ENCODE measurements at regions not wholly inside any gene's neighbourhood (a gene's known extent, or its start where the extent isn't known, plus 50 kb on each side); places are given as distances from the start of the nearest gene placed in this dataset.

DNA sequence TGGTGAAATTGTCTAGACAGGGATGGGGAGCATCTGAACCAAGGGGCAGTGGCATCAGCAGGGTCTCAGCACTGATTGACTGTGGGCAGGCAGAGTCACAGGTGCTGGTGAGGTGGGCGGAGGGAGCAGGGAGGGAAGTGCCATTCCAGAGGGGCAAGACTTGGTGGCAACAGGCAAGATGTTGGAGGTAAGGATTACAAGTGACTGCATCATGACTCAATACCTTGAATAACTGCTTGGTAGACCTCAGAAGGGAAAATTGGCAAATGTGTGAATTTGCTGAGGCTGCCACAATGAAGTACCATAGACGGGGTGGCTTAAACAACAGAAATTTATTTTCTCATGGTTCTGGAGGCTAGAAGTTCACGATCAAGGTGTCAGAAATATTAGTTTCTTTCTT, 419.1 kb downstream of the HS3ST3B1 start:
- H3K9ac ChIP-seq (ENCODE audit: low read depth, low read length), result no peak overlapping the region
- peaks cover 5% of the 10 kb centered on the region for H3K9me3 ChIP-seq (ENCODE audit: insufficient read depth, low read depth, low read length)
- no peak overlapping the region for H3K27ac ChIP-seq (ENCODE audit: low read length)
- H3K36me3 ChIP-seq (ENCODE audit: insufficient read depth, low read depth, low read length), result no peaks in the 10 kb centered on the region
- no peaks in the 10 kb centered on the region for H3K4me1 ChIP-seq (ENCODE audit: insufficient read depth, low read length)
- H3K4me3 ChIP-seq (ENCODE audit: low read length), result no peak overlapping the region
- H3K27me3 ChIP-seq (ENCODE audit: insufficient read depth, low read length), result no peaks in the 10 kb centered on the region

DNA sequence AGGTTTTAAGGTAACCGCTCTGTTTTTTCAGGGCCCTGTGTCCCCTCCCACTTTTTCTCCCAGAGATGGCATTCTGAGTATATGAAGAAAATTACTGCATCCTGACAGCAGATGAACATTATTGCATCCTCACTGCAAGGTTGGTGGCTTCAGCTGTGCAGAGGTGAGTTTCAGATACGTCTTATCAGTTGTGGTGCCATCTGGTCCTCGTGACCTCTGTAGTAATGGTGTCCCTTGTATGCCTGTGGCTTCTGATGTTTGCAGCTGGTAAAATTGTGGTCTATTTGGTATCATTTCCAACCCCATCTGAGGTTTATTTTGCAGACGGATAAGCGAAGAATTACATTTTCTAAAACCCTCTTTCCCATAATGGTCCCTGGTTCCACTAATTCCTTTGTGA, 417.0 kb downstream of the HS3ST3B1 start:
- H3K9ac ChIP-seq (ENCODE audit: low read depth, low read length), result no peak overlapping the region
- H3K4me3 ChIP-seq (ENCODE audit: low read length), result no peak overlapping the region
- no peaks in the 10 kb centered on the region for H3K27me3 ChIP-seq (ENCODE audit: insufficient read depth, low read length)
- no peaks in the 10 kb centered on the region for H3K9me3 ChIP-seq (ENCODE audit: insufficient read depth, low read depth, low read length)
- no peaks in the 10 kb centered on the region for H3K4me1 ChIP-seq (ENCODE audit: insufficient read depth, low read length)
- H3K27ac ChIP-seq (ENCODE audit: low read length), result no peak overlapping the region
- no peaks in the 10 kb centered on the region for H3K36me3 ChIP-seq (ENCODE audit: insufficient read depth, low read depth, low read length)

GRCh38 chr17:14715561-14715960, 414.7 kb downstream of the HS3ST3B1 start:
- Histone ChIP-seq H3K27me3 (ENCODE audit: insufficient read depth, low read length) (no peaks in the 10 kb centered on the region), H3K9ac (ENCODE audit: low read depth, low read length) (no peak overlapping the region), H3K9me3 (ENCODE audit: insufficient read depth, low read depth, low read length) (no peaks in the 10 kb centered on the region), H3K36me3 (ENCODE audit: insufficient read depth, low read depth, low read length) (no peaks in the 10 kb centered on the region), H3K27ac (ENCODE audit: low read length) (no peak overlapping the region), H3K4me1 (ENCODE audit: insufficient read depth, low read length) (no peaks in the 10 kb centered on the region), H3K4me3 (ENCODE audit: low read length) (no peak overlapping the region)

GRCh38 chr17:14712611-14713021, 411.7 kb downstream of the HS3ST3B1 start:
- Histone ChIP-seq H3K9me3 (ENCODE audit: insufficient read depth, low read depth, low read length) (no peaks in the 10 kb centered on the region), H3K36me3 (ENCODE audit: insufficient read depth, low read depth, low read length) (no peaks in the 10 kb centered on the region), H3K27me3 (ENCODE audit: insufficient read depth, low read length) (no peaks in the 10 kb centered on the region)

GRCh38 chr17:14704121-14704520, 403.2 kb downstream of the HS3ST3B1 start:
- Histone ChIP-seq H3K27ac (ENCODE audit: low read length) (no peak overlapping the region), H3K9me3 (ENCODE audit: insufficient read depth, low read depth, low read length) (0 out of 2 replicates have a peak, but pooled peaks cover 2% of the 10 kb centered on the region), H3K36me3 (ENCODE audit: insufficient read depth, low read depth, low read length) (no peaks in the 10 kb centered on the region), H3K27me3 (ENCODE audit: insufficient read depth, low read length) (no peaks in the 10 kb centered on the region), H3K4me1 (ENCODE audit: insufficient read depth, low read length) (peaks cover 15% of the 10 kb centered on the region; the same call in 1 of the 2 replicates), H3K4me3 (ENCODE audit: low read length) (no peak overlapping the region), H3K9ac (ENCODE audit: low read depth, low read length) (no peak overlapping the region)

More at GRCh38 chr17:14712611-14713021, 411.7 kb downstream of the HS3ST3B1 start:
- no peak overlapping the region for H3K4me3 ChIP-seq (ENCODE audit: low read length)
- H3K4me1 ChIP-seq (ENCODE audit: insufficient read depth, low read length), result no peaks in the 10 kb centered on the region
- no peak overlapping the region for H3K9ac ChIP-seq (ENCODE audit: low read depth, low read length)
- no peak overlapping the region for H3K27ac ChIP-seq (ENCODE audit: low read length)

GRCh38 chr17:14701886-14702285, 401.0 kb downstream of the HS3ST3B1 start:
- H3K9ac ChIP-seq (ENCODE audit: low read depth, low read length), result no peak overlapping the region
- no peak overlapping the region for H3K27ac ChIP-seq (ENCODE audit: low read length)
- H3K36me3 ChIP-seq (ENCODE audit: insufficient read depth, low read depth, low read length), result no peaks in the 10 kb centered on the region
- no peaks in the 10 kb centered on the region for H3K27me3 ChIP-seq (ENCODE audit: insufficient read depth, low read length)
- peaks cover 15% of the 10 kb centered on the region; the same call in 1 of the 2 replicates for H3K4me1 ChIP-seq (ENCODE audit: insufficient read depth, low read length)
- no peak overlapping the region for H3K4me3 ChIP-seq (ENCODE audit: low read length)
- 0 out of 2 replicates have a peak, but pooled peaks cover 2% of the 10 kb centered on the region for H3K9me3 ChIP-seq (ENCODE audit: insufficient read depth, low read depth, low read length)

- Histone ChIP-seq H3K27ac (ENCODE audit: low read length) (no peak overlapping the region), H3K36me3 (ENCODE audit: insufficient read depth, low read depth, low read length) (no peaks in the 10 kb centered on the region), H3K4me3 (ENCODE audit: low read length) (no peak overlapping the region), H3K27me3 (ENCODE audit: insufficient read depth, low read length) (no peaks in the 10 kb centered on the region), H3K9ac (ENCODE audit: low read depth, low read length) (no peak overlapping the region), H3K9me3 (ENCODE audit: insufficient read depth, low read depth, low read length) (0 out of 2 replicates have a peak, but pooled peaks cover 2% of the 10 kb centered on the region), H3K4me1 (ENCODE audit: insufficient read depth, low read length) (peaks cover 15% of the 10 kb centered on the region; the same call in 1 of the 2 replicates)
Measured at GRCh38 chr17:14699574-14700185, 398.8 kb downstream of the HS3ST3B1 start.

DNA sequence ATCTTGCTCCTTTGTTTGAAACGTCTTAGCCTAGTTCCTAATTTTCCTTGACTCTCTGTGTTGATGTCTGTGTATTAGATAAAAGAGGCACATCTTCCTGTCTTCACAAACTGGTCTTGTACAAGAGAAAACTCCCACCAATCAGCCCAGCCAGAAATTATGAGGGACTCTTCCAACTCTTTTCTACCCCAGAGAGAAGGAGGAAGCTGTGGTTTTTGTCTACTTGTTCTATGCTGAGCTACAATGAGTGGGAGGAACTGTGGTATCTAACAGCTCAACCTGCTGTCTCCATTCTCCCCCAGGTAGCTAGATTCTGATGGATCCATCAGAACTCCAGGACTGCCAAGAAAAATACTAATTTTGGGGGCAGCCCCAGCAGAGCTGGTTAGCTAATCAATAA, 392.5 kb downstream of the HS3ST3B1 start:
- H3K4me3 ChIP-seq (ENCODE audit: low read length), result no peak overlapping the region
- no peak overlapping the region for H3K27ac ChIP-seq (ENCODE audit: low read length)
- H3K4me1 ChIP-seq (ENCODE audit: insufficient read depth, low read length), result no peaks in the 10 kb centered on the region
- no peaks in the 10 kb centered on the region for H3K36me3 ChIP-seq (ENCODE audit: insufficient read depth, low read depth, low read length)
- H3K27me3 ChIP-seq (ENCODE audit: insufficient read depth, low read length), result no peaks in the 10 kb centered on the region
- H3K9ac ChIP-seq (ENCODE audit: low read depth, low read length), result no peak overlapping the region
- no peaks in the 10 kb centered on the region for H3K9me3 ChIP-seq (ENCODE audit: insufficient read depth, low read depth, low read length)

GRCh38 chr17:14690704-14691103, 389.8 kb downstream of the HS3ST3B1 start:
- Histone ChIP-seq H3K9me3 (ENCODE audit: insufficient read depth, low read depth, low read length) (no peaks in the 10 kb centered on the region), H3K36me3 (ENCODE audit: insufficient read depth, low read depth, low read length) (no peaks in the 10 kb centered on the region), H3K4me3 (ENCODE audit: low read length) (no peak overlapping the region), H3K27ac (ENCODE audit: low read length) (no peak overlapping the region), H3K27me3 (ENCODE audit: insufficient read depth, low read length) (no peaks in the 10 kb centered on the region), H3K4me1 (ENCODE audit: insufficient read depth, low read length) (no peaks in the 10 kb centered on the region), H3K9ac (ENCODE audit: low read depth, low read length) (no peak overlapping the region)

DNA sequence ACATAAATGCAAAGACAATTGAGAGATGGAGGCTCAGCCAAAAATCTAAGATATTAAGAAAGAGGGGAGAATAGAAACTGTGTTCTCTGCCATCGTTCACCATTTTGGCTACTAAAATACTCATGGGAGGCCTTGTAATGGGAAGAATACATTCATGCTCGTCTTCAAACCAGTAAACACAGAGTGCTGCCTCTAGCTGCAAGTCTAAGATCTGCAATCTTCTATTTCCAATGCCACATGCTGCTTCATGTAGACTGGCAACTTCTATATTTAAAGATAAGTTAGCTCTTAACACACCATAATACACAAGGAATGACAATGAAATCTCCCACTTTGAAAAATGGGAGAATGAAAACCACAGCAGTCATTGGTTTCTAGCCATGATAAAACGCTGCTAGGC, 387.3 kb downstream of the HS3ST3B1 start:
- H3K4me1 ChIP-seq (ENCODE audit: insufficient read depth, low read length), result no peaks in the 10 kb centered on the region

DNA sequence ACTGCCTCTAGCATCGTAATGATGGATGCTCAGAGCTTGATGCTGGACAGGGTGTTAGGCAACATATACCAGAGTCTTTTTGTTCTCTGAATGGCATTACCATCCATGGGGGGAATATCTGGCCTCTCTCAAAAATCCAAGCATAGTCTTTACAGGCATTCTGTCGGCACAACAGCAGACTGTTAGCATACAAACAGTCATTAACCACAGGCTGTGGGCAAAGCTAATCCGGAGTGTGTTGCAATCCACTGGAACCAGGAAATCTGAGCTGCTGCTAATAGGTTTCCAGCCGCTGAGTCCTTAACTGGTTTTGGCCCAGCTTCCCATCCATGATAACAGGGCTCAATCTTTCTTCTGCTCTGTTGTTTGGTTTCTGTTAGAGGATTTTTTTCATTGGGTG, 371.9 kb downstream of the HS3ST3B1 start:
- H3K4me1 ChIP-seq (ENCODE audit: insufficient read depth, low read length), result no peaks in the 10 kb centered on the region
- no peak overlapping the region for H3K4me3 ChIP-seq (ENCODE audit: low read length)
- H3K27ac ChIP-seq (ENCODE audit: low read length), result no peak overlapping the region
- H3K36me3 ChIP-seq (ENCODE audit: insufficient read depth, low read depth, low read length), result no peaks in the 10 kb centered on the region
- no peaks in the 10 kb centered on the region for H3K27me3 ChIP-seq (ENCODE audit: insufficient read depth, low read length)
- H3K9me3 ChIP-seq (ENCODE audit: insufficient read depth, low read depth, low read length), result no peaks in the 10 kb centered on the region
- H3K9ac ChIP-seq (ENCODE audit: low read depth, low read length), result no peak overlapping the region

More for the DNA sequence above, 387.3 kb downstream of the HS3ST3B1 start:
- Histone ChIP-seq H3K4me3 (ENCODE audit: low read length) (no peak overlapping the region), H3K9ac (ENCODE audit: low read depth, low read length) (no peak overlapping the region), H3K36me3 (ENCODE audit: insufficient read depth, low read depth, low read length) (no peaks in the 10 kb centered on the region), H3K27me3 (ENCODE audit: insufficient read depth, low read length) (no peaks in the 10 kb centered on the region), H3K27ac (ENCODE audit: low read length) (no peak overlapping the region), H3K9me3 (ENCODE audit: insufficient read depth, low read depth, low read length) (no peaks in the 10 kb centered on the region)

DNA sequence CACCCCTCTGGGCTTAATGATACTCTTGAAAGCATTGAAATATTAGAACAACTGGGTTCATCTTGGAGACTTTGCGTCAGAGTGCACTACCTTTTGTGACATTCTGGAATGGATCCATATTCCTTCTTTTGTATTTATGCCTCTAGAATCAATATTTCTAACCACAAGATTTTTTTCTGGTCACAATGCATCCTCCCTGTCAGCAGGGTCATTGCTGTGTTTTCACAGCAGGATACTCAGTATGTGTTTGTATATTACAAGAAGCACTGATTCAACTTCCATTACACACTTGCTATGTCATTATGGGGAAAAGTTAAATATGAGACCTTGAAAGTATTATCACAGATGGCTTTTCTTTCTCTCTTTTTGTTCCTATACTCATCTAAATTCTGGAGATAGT, 370.0 kb downstream of the HS3ST3B1 start:
- Histone ChIP-seq H3K36me3 (ENCODE audit: insufficient read depth, low read depth, low read length) (no peaks in the 10 kb centered on the region), H3K27me3 (ENCODE audit: insufficient read depth, low read length) (no peaks in the 10 kb centered on the region), H3K27ac (ENCODE audit: low read length) (no peak overlapping the region), H3K9me3 (ENCODE audit: insufficient read depth, low read depth, low read length) (no peaks in the 10 kb centered on the region), H3K4me3 (ENCODE audit: low read length) (no peak overlapping the region), H3K9ac (ENCODE audit: low read depth, low read length) (no peak overlapping the region), H3K4me1 (ENCODE audit: insufficient read depth, low read length) (no peaks in the 10 kb centered on the region)
